OCI-LY3 (cell line): ENCODE measurements at regions not wholly inside any gene's neighbourhood (a gene's known extent, or its start where the extent isn't known, plus 50 kb on each side); places are given as distances from the start of the nearest gene placed in this dataset.

Source experiments
- H2AFZ ChIP-seq: fragments of 200-600, 300-600 bp; shearing (Covaris generic); 2 replicates; pipeline ENCODE4 v1.6.0; 2014; ENCODE audit warnings: antibody characterized with exemption, low read depth, low read length
- H3K27ac ChIP-seq: fragments of 200-600, 300-600 bp; sonication (generic); 2 replicates; pipeline ENCODE4 v1.5.1; 2014; ENCODE audit warnings: mild to moderate bottlenecking, low read length, moderate library complexity, mixed read lengths
- H3K27me3 ChIP-seq: fragments of 200-600, 300-600 bp; sonication (generic); 2 replicates; pipeline ENCODE4 v1.6.1; 2014; ENCODE audit warnings: low read depth, low read length, mixed read lengths
- H3K36me3 ChIP-seq: fragments of 200-600, 300-600 bp; sonication (generic); replicated peaks from 2 replicates; pipeline ENCODE3; 2014; ENCODE audit warnings: low read depth, low read length, mixed read lengths
- H3K4me1 ChIP-seq: fragments of 300-600, 200-600 bp; sonication (generic); 2 replicates; pipeline ENCODE4 v1.6.1; 2014; ENCODE audit warnings: low read length, mixed read lengths
- H3K4me2 ChIP-seq: fragments of 200-600, 300-600 bp; sonication (generic); 2 replicates; pipeline ENCODE4 v1.6.1; 2014; ENCODE audit warnings: low read length, mixed read lengths
- H3K4me3 ChIP-seq: fragments of 300-600, 200-600 bp; sonication (generic); 2 replicates; pipeline ENCODE4 v1.5.1; 2014; ENCODE audit warnings: antibody characterized with exemption, mild to moderate bottlenecking, low read length, moderate library complexity
- H3K79me2 ChIP-seq: fragments of 300-600, 200-600 bp; shearing (Covaris generic); 2 replicates; pipeline ENCODE4 v1.6.1; 2014; ENCODE audit warnings: mild to moderate bottlenecking, low read length, mixed read lengths
- H3K9ac ChIP-seq: fragments of 300-600, 200-600 bp; shearing (Covaris generic); 2 replicates; pipeline ENCODE4 v1.6.0; 2014; ENCODE audit warnings: mild to moderate bottlenecking, low read length, moderate library complexity
- H3K9me3 ChIP-seq: fragments of 200-600, 300-600 bp; shearing (Covaris generic); 2 replicates; pipeline ENCODE4 v1.6.1; 2014; ENCODE audit warnings: low read length, mixed read lengths; ENCODE audit not compliant: insufficient read depth
- H4K20me1 ChIP-seq: fragments of 200-600, 300-600 bp; sonication (generic); 2 replicates; pipeline ENCODE4 v1.6.1; 2016; ENCODE audit warnings: low read length, mixed read lengths; ENCODE audit not compliant: insufficient read depth
- CTCF ChIP-seq: fragments of 200-600, 300-600 bp; sonication (generic); IDR thresholded peaks from 2 replicates; pipeline ENCODE4 v1.5.1; 2014; ENCODE audit warnings: antibody characterized with exemption, low read length, low read depth
- EZH2phosphoT487 ChIP-seq: fragments of 200-600 bp; shearing (Covaris generic); IDR thresholded peaks from 2 replicates; pipeline ENCODE4 v1.6.1; 2018; ENCODE audit warnings: antibody characterized with exemption, mixed run types, low read depth

DNA sequence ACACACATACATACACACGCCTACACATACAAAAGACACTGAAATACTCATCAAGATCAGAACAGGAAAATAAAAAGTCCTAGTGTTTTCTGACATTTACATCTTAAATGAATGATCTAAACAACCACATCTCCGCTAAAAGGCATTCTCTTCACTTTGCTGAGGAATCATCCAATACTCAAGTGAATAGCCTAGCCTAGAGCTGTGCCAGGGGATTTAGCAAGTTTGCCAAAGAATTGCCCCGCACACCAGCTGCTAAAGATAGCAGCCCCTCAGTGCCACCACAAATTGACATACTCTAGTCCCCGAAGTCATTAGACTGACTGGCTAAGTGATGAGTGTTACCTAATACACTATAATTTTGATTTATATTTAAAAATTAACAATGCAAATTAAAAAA lies 246.8 kb upstream of the POU3F2 start:
- Histone ChIP-seq H3K9ac (no peak overlapping the region), H3K79me2 (no peaks in the 10 kb centered on the region), H3K4me3 (no peak overlapping the region), H3K4me2 (no peak overlapping the region), H3K9me3 (no peaks in the 10 kb centered on the region), H3K27ac (no peak overlapping the region), H3K4me1 (no peaks in the 10 kb centered on the region), H2AFZ (no peak overlapping the region), H4K20me1 (no peaks in the 10 kb centered on the region), H3K27me3 (peaks cover 10% of the 10 kb centered on the region), H3K36me3 (no peaks in the 10 kb centered on the region)
- TF ChIP-seq EZH2phosphoT487 (no peak), CTCF (no peak)

DNA sequence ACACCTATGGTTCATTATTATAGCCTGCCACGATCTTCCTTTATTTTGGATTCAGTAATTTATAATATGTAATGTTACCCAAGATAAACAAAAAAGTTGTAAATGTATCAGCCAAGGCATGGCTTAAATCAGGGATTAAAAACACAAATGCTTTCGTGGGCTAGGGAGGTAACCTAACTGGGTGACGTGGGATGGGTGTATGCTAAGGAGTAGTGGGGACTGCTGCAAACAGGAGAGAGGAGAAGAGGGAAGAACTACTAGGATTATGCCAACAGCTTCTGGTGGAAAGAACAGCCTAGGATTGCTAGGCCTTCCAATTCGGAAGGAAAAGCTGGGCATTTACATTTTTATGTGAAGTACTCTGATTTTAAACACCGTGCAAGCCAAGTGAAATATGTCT lies 244.8 kb upstream of the POU3F2 start:
- H3K4me3 ChIP-seq: no peak overlapping the region
- peaks cover 14% of the 10 kb centered on the region for H3K27me3 ChIP-seq
- no peaks in the 10 kb centered on the region for H3K36me3 ChIP-seq
- no peak overlapping the region for H3K4me2 ChIP-seq
- H2AFZ ChIP-seq: no peak overlapping the region
- no peak overlapping the region for H3K27ac ChIP-seq
- no peak overlapping the region for H3K9ac ChIP-seq
- H3K4me1 ChIP-seq: peaks cover 11% of the 10 kb centered on the region
- no peaks in the 10 kb centered on the region for H3K9me3 ChIP-seq
- H4K20me1 ChIP-seq: no peaks in the 10 kb centered on the region
- no peak for TF ChIP-seq EZH2phosphoT487
- no peak for TF ChIP-seq CTCF
- no peaks in the 10 kb centered on the region for H3K79me2 ChIP-seq

DNA sequence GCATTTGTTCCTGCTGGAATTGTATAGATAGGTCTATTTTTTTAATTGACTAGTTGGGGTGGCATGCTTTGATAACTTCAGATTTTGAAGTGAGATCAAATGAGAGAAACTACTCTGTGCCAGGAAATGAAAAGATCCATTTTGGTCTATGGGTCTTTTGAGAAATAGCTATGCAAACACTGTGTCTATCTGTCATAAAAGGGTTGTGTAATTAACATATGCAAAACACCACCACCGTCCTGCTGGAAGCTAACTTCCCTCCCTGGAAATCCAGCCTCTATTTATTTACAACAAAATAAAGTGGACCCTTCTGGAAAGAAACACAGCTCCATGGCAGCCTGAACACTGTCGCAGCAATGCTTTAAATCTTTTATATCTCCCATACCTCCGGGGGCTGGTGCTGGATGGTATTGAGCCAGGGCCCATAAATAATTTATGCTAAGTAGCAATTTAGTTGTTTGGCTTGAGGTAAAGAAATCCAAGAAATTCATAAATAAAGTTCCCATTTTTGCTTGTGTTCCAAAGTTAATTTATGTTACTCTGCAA lies 244.2 kb upstream of the POU3F2 start:
- Histone ChIP-seq H3K4me2 (no peak overlapping the region), H3K27ac (no peak overlapping the region), H3K79me2 (no peaks in the 10 kb centered on the region), H2AFZ (no peak overlapping the region), H3K9ac (no peak overlapping the region), H3K4me3 (no peak overlapping the region), H3K9me3 (no peaks in the 10 kb centered on the region), H3K4me1 (peaks cover 11% of the 10 kb centered on the region), H4K20me1 (no peaks in the 10 kb centered on the region), H3K27me3 (peaks cover 14% of the 10 kb centered on the region), H3K36me3 (no peaks in the 10 kb centered on the region)
- TF ChIP-seq CTCF: no peak
- no peak for TF ChIP-seq EZH2phosphoT487

- no peaks in the 10 kb centered on the region for H4K20me1 ChIP-seq
- H3K4me1 ChIP-seq: peaks cover 11% of the 10 kb centered on the region
- no peak overlapping the region for H3K4me2 ChIP-seq
- peaks cover 14% of the 10 kb centered on the region for H3K27me3 ChIP-seq
- H3K27ac ChIP-seq: no peak overlapping the region
- no peak overlapping the region for H3K4me3 ChIP-seq
- no peaks in the 10 kb centered on the region for H3K36me3 ChIP-seq
- H3K79me2 ChIP-seq: no peaks in the 10 kb centered on the region
- no peak overlapping the region for H3K9ac ChIP-seq
- TF ChIP-seq EZH2phosphoT487 (no peak), CTCF (no peak)
- H2AFZ ChIP-seq: no peak overlapping the region
- H3K9me3 ChIP-seq: no peaks in the 10 kb centered on the region
Measured at GRCh38 chr6:98590997-98591396, 243.4 kb upstream of the POU3F2 start.
